Astrocyte (in vitro differentiated cells and primary cell): ENCODE measurements at regions not wholly inside any gene's neighbourhood (a gene's known extent, or its start where the extent isn't known, plus 50 kb on each side); places are given as distances from the start of the nearest gene placed in this dataset.

ENCODE experiments used
- DNase-seq: peaks from one replicate; pipeline ENCODE4 v3.0.0-alpha.2; 2010; ENCODE audit warnings: low read depth
- FAIRE-seq: peaks from 2 replicates; lab custom pipeline; 2011; peaks lifted over from hg19 to GRCh38; lab: Jason Lieb, UNC
- H2AFZ ChIP-seq: 2 replicates; pipeline ENCODE4 v1.6.0; 2012; ENCODE audit warnings: low read depth, low read length, inconsistent platforms
- H3K27ac ChIP-seq: 2 replicates; pipeline ENCODE4 v1.5.1; 2011; ENCODE audit warnings: low read depth, low read length, inconsistent platforms
- H3K27me3 ChIP-seq: 2 replicates; pipeline ENCODE4 v1.6.0; 2011; ENCODE audit warnings: low read length, inconsistent platforms; ENCODE audit not compliant: insufficient read depth
- H3K36me3 ChIP-seq: 2 replicates; pipeline ENCODE4 v1.5.1; 2011; ENCODE audit warnings: low read length, inconsistent platforms; ENCODE audit not compliant: insufficient read depth
- H3K4me1 ChIP-seq: 2 replicates; pipeline ENCODE4 v1.5.1; 2011; ENCODE audit warnings: low read length, inconsistent platforms; ENCODE audit not compliant: insufficient read depth
- H3K4me2 ChIP-seq: 2 replicates; pipeline ENCODE4 v1.6.0; 2012; ENCODE audit warnings: low read length, inconsistent platforms
- H3K4me3 ChIP-seq: 2 replicates; pipeline ENCODE4 v1.5.1; 2011; ENCODE audit warnings: low read depth, mild to moderate bottlenecking, low read length, inconsistent platforms; ENCODE audit not compliant: insufficient read depth
- H3K79me2 ChIP-seq: 2 replicates; pipeline ENCODE4 v1.6.0; 2012; ENCODE audit warnings: mild to moderate bottlenecking, low read length, inconsistent platforms; ENCODE audit not compliant: insufficient read depth
- H3K9ac ChIP-seq: 2 replicates; pipeline ENCODE4 v1.6.0; 2012; ENCODE audit warnings: mild to moderate bottlenecking, low read length, inconsistent platforms
- H3K9me3 ChIP-seq: 2 replicates; pipeline ENCODE4 v1.5.1; 2012; ENCODE audit warnings: low read depth, mild to moderate bottlenecking, low read length, inconsistent platforms; ENCODE audit not compliant: insufficient read depth
- H4K20me1 ChIP-seq: 2 replicates; pipeline ENCODE4 v1.6.0; 2012; ENCODE audit warnings: low read length, inconsistent platforms; ENCODE audit not compliant: insufficient read depth
- H3K27ac Mint-ChIP-seq: one replicate; pipeline ENCODE4 v1.8.0; 2021; ENCODE audit warnings: mild to moderate bottlenecking, mixed read lengths; ENCODE audit not compliant: unreplicated experiment
- H3K27me3 Mint-ChIP-seq: one replicate; pipeline ENCODE4 v1.8.0; 2021; ENCODE audit warnings: low read depth, mixed read lengths; ENCODE audit not compliant: unreplicated experiment
- H3K36me3 Mint-ChIP-seq: one replicate; pipeline ENCODE4 v1.8.0; 2021; ENCODE audit warnings: low read depth, mixed read lengths; ENCODE audit not compliant: unreplicated experiment
- H3K4me1 Mint-ChIP-seq: one replicate; pipeline ENCODE4 v1.8.0; 2021; ENCODE audit warnings: low read depth, mixed read lengths; ENCODE audit not compliant: unreplicated experiment
- H3K4me3 Mint-ChIP-seq: one replicate; pipeline ENCODE4 v1.8.0; 2021; ENCODE audit warnings: mild to moderate bottlenecking, moderate library complexity, mixed read lengths; ENCODE audit not compliant: unreplicated experiment
- H3K9me3 Mint-ChIP-seq: one replicate; pipeline ENCODE4 v1.8.0; 2021; ENCODE audit warnings: mild to moderate bottlenecking, mixed read lengths; ENCODE audit not compliant: unreplicated experiment
- EZH2 ChIP-seq: IDR thresholded peaks from 2 replicates; pipeline ENCODE4 v1.6.1; 2012; ENCODE audit warnings: mild to moderate bottlenecking, low read length, inconsistent platforms; ENCODE audit not compliant: insufficient read depth
- TF ChIP-seq, protein P1 (sequence below): IDR thresholded peaks from 2 replicates; pipeline ENCODE4 v1.5.1; 2011; ENCODE audit warnings: low read depth, mild to moderate bottlenecking, inconsistent platforms, low read length, moderate library complexity; ENCODE audit not compliant: insufficient read depth

DNA sequence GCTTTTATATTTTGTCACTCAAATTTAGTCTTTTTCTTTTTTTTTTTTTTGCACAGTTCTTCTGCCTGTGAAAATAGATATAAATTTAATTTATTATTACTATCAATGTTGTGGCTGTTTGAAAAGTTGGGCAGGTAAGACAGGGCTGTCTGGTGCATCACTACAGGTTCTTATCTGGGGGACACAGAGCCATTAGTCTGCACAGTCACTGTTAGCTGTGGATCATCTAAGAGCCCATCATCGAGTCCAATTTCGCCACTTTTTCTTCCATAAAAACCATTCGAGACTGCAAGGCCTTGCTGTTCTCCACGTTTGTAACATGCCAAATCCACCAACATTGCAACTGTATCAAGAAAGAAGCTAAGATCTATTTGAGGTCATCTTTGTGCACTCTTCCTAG is 325.6 kb upstream of the UMPS start:
- no peak for FAIRE-seq
- Histone ChIP-seq H3K27me3 (no peaks in the 10 kb centered on the region), H3K9ac (no peak overlapping the region), H4K20me1 (no peaks in the 10 kb centered on the region), H3K4me3 (no peak overlapping the region), H2AFZ (no peak overlapping the region), H3K79me2 (no peaks in the 10 kb centered on the region), H3K4me2 (no peak overlapping the region), H3K4me1 (peaks cover 5% of the 10 kb centered on the region), H3K36me3 (no peaks in the 10 kb centered on the region), H3K9me3 (no peaks in the 10 kb centered on the region), H3K27ac (no peak overlapping the region)
- no peak for DNase-seq
- Mint-ChIP-seq H3K36me3 (peaks cover 6% of the 10 kb centered on the region), H3K9me3 (no peaks in the 10 kb centered on the region), H3K27ac (no peak overlapping the region), H3K27me3 (no peaks in the 10 kb centered on the region), H3K4me3 (no peak overlapping the region), H3K4me1 (peaks cover 16% of the 10 kb centered on the region)
- TF ChIP-seq EZH2: no peak
- TF ChIP-seq, protein P1, sequence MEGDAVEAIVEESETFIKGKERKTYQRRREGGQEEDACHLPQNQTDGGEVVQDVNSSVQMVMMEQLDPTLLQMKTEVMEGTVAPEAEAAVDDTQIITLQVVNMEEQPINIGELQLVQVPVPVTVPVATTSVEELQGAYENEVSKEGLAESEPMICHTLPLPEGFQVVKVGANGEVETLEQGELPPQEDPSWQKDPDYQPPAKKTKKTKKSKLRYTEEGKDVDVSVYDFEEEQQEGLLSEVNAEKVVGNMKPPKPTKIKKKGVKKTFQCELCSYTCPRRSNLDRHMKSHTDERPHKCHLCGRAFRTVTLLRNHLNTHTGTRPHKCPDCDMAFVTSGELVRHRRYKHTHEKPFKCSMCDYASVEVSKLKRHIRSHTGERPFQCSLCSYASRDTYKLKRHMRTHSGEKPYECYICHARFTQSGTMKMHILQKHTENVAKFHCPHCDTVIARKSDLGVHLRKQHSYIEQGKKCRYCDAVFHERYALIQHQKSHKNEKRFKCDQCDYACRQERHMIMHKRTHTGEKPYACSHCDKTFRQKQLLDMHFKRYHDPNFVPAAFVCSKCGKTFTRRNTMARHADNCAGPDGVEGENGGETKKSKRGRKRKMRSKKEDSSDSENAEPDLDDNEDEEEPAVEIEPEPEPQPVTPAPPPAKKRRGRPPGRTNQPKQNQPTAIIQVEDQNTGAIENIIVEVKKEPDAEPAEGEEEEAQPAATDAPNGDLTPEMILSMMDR: no peak

DNA sequence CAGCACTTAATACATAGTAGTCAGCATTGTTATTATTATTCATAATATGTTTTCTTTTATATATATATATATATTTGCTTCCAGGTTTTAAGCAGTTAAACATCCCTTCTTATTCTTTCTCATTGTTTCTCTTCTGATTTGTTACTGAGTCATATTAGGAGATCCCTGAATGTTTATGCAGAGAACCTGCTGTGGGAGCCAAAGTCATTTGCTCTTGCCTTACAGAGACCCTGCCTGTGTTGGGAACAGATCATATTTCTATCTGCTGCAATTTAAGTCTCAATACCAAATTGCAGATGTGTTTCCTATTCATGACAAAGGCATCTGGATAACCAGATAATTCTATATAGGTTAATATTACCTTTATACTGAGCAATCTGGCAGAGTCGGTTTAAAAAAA is 323.0 kb upstream of the UMPS start:
- H3K27ac Mint-ChIP-seq: no peak overlapping the region
- H3K27ac ChIP-seq: no peak overlapping the region
- no peak overlapping the region for H3K4me3 Mint-ChIP-seq
- H3K4me2 ChIP-seq: peak overlapping the region; percentile 22
- H3K9me3 ChIP-seq: no peaks in the 10 kb centered on the region
- H3K27me3 ChIP-seq: no peaks in the 10 kb centered on the region
- H3K9me3 Mint-ChIP-seq: no peaks in the 10 kb centered on the region
- peaks cover 4% of the 10 kb centered on the region for H3K36me3 Mint-ChIP-seq
- no peak overlapping the region for H2AFZ ChIP-seq
- peak; percentile 45 for DNase-seq
- no peaks in the 10 kb centered on the region for H3K27me3 Mint-ChIP-seq
- H3K4me1 Mint-ChIP-seq: peaks cover 20% of the 10 kb centered on the region
- no peaks in the 10 kb centered on the region for H4K20me1 ChIP-seq
- no peak overlapping the region for H3K4me3 ChIP-seq
- FAIRE-seq: peak; percentile 17
- H3K9ac ChIP-seq: no peak overlapping the region
- H3K79me2 ChIP-seq: no peaks in the 10 kb centered on the region
- no peak for TF ChIP-seq EZH2
- peaks cover 5% of the 10 kb centered on the region for H3K4me1 ChIP-seq
- H3K36me3 ChIP-seq: no peaks in the 10 kb centered on the region

DNA sequence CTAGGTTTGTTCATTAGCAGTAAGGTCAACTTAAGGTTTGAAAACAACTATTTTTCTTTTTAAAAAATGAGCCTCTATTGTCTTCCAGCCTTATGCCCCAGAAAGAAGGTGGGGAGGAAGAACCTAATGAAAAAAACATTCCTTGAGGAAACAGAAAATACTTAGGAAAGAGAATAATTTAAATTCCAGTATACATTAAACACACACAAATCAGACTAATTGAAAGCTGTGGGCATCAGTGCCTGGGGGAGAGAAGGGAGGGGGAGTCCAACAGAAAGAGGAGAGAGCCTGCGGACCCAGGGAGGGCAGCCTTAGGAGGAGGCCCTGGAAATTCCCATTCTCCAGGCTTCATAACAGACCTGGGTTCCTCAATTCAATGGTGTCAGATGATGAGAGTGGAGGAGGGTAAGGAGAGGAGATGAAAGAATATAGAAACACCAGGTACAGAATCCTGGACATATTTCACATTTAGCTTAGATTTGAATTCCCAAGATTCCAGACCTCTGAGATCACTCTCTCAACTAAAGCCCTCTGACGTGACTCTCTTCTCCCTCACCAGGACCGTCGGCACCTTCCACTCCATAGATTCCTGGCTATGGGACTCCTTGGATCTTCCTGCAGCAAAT is 320.5 kb upstream of the UMPS start:
- H3K4me1 Mint-ChIP-seq: peaks cover 20% of the 10 kb centered on the region
- no peaks in the 10 kb centered on the region for H3K79me2 ChIP-seq
- no peaks in the 10 kb centered on the region for H3K9me3 ChIP-seq
- H4K20me1 ChIP-seq: no peaks in the 10 kb centered on the region
- TF ChIP-seq, protein P1: no peak
- no peak for TF ChIP-seq EZH2
- peaks cover 13% of the 10 kb centered on the region for H3K36me3 Mint-ChIP-seq
- H2AFZ ChIP-seq: no peak overlapping the region
- peak overlapping the region; percentile 9 for H3K27ac ChIP-seq
- H3K4me3 ChIP-seq: no peak overlapping the region
- DNase-seq: peak; percentile 64
- H3K4me1 ChIP-seq: peaks cover 5% of the 10 kb centered on the region
- no peak overlapping the region for H3K9ac ChIP-seq
- H3K27me3 Mint-ChIP-seq: no peaks in the 10 kb centered on the region
- peak overlapping the region; percentile 42 for H3K4me2 ChIP-seq
- no peaks in the 10 kb centered on the region for H3K9me3 Mint-ChIP-seq
- no peaks in the 10 kb centered on the region for H3K27me3 ChIP-seq
- no peak for FAIRE-seq
- peak overlapping the region; percentile 42 for H3K4me3 Mint-ChIP-seq
- H3K36me3 ChIP-seq: no peaks in the 10 kb centered on the region
- H3K27ac Mint-ChIP-seq: peak overlapping the region; percentile 94
